Mucosa of descending colon (tissue), 3 donors: ENCODE measurements at regions not wholly inside any gene's neighbourhood (a gene's known extent, or its start where the extent isn't known, plus 50 kb on each side); places are given as distances from the start of the nearest gene placed in this dataset.

Experiments
- ATAC-seq: fragments of 200-7000 bp; cut with Tn5 transposase; one replicate; pipeline ENCODE4 v1.9.1; 2020; ENCODE audit warnings: mild to moderate bottlenecking, moderate library complexity
- DNase-seq, 3 donors: peaks; one replicate each; pipeline ENCODE4 v3.0.0-alpha.2; 2020
- H3K36me3 ChIP-seq: fragments of 200-600 bp; one replicate; pipeline ENCODE4 v1.8.0; 2021; ENCODE audit warnings: low read depth, mild to moderate bottlenecking
- H3K4me1 ChIP-seq: fragments of 200-600 bp; one replicate; pipeline ENCODE4 v1.8.0; 2021; ENCODE audit warnings: low read depth, mild to moderate bottlenecking
- H3K4me3 ChIP-seq: fragments of 200-600 bp; one replicate; pipeline ENCODE4 v1.8.0; 2021; ENCODE audit warnings: mild to moderate bottlenecking
- H3K9me3 ChIP-seq: fragments of 200-600 bp; one replicate; pipeline ENCODE4 v1.8.0; 2021; ENCODE audit warnings: mild to moderate bottlenecking
- intact Hi-C, 2 donors: fragments of 100-400 bp; cut with DNase I in 1 of 2; cut with micrococcal nuclease in 1 of 2; formaldehyde crosslinking; loops; one replicate each; pipeline versions ENCODE4 v1.11.0 to v1.11.1; 2022; cut with DNase I, micrococcal nuclease
- TF ChIP-seq, protein P1 (sequence below): fragments of 200-600 bp; IDR thresholded peaks from one replicate; pipeline ENCODE4 v1.8.0; 2022; ENCODE audit warnings: antibody characterized with exemption, mild to moderate bottlenecking
- donor health status: DM: no; HTN: no; CAD: no; lungs with moderate emphysema.
- donor health status: DM: no; HTN: no; CAD: no.
- donor health status: DM: no; HTN: yes; CAD: no.

DNA sequence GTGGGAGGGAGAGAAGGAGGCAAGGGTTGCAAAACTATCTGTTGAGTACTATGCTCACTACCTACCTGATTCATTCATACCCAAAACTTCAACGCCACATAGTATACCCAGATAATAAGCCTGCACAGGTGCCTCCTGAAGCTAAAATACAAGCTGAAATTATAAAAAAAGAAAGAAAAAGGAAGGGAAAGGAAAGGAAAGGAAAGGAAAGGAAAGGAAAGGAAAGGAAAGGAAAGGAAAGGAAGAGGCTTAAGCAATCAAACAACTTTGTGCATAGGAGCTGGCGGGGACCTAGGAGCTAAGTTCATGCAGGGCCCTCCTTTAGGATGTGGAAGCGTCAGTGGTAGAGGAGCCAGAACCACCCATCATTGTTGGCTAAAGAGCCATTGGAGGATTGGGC is 108.9 kb upstream of the SYNDIG1 start:
- H3K36me3 ChIP-seq: no peaks in the 10 kb centered on the region
- no peak for DNase-seq
- ATAC-seq: no peak
- intact Hi-C loops: no loop called here
- TF ChIP-seq, protein P1, sequence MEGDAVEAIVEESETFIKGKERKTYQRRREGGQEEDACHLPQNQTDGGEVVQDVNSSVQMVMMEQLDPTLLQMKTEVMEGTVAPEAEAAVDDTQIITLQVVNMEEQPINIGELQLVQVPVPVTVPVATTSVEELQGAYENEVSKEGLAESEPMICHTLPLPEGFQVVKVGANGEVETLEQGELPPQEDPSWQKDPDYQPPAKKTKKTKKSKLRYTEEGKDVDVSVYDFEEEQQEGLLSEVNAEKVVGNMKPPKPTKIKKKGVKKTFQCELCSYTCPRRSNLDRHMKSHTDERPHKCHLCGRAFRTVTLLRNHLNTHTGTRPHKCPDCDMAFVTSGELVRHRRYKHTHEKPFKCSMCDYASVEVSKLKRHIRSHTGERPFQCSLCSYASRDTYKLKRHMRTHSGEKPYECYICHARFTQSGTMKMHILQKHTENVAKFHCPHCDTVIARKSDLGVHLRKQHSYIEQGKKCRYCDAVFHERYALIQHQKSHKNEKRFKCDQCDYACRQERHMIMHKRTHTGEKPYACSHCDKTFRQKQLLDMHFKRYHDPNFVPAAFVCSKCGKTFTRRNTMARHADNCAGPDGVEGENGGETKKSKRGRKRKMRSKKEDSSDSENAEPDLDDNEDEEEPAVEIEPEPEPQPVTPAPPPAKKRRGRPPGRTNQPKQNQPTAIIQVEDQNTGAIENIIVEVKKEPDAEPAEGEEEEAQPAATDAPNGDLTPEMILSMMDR: no peak
- H3K4me1 ChIP-seq: no peaks in the 10 kb centered on the region
- no peak overlapping the region for H3K4me3 ChIP-seq
- peaks cover 6% of the 10 kb centered on the region for H3K9me3 ChIP-seq

DNA sequence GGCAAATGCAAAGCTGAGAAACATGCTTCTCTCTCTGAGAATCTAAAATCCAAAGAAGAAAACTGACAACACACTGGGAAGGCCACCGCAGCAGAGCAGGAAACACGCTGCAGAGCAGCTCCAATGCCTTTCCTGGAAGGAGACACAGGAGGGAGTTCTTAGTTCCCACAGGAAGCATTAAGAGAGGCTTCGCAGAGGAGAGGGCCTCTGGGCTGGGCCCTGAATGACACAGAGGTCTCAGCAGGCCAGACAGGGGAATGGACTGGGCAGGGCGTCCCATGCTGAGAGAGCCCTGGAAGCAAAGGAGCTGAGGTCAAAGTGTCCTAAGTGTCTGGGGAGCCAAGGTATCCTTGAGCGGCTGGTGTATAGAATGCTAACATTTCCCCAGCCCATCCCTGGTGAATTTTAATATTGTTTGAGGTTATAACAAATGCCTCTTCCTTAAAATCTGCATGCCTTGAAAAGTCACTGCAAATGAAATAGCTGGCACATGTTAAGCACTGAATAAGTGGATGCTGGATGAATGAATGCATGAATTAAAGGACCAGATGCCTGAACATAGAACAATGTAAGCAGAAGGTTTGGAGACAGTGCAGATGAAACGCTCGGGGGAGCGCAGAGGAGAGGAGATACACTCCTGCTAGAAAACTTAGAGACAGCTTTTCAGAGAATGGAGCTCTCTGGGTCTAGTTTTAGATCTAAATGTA is 110.0 kb upstream of the SYNDIG1 start:
- intact Hi-C loops: no loop called here
- TF ChIP-seq, protein P1: no peak
- no peak for DNase-seq
- no peak for ATAC-seq
- no peak overlapping the region for H3K4me3 ChIP-seq
- H3K36me3 ChIP-seq: no peaks in the 10 kb centered on the region
- no peaks in the 10 kb centered on the region for H3K4me1 ChIP-seq
- H3K9me3 ChIP-seq: peaks cover 6% of the 10 kb centered on the region

DNA sequence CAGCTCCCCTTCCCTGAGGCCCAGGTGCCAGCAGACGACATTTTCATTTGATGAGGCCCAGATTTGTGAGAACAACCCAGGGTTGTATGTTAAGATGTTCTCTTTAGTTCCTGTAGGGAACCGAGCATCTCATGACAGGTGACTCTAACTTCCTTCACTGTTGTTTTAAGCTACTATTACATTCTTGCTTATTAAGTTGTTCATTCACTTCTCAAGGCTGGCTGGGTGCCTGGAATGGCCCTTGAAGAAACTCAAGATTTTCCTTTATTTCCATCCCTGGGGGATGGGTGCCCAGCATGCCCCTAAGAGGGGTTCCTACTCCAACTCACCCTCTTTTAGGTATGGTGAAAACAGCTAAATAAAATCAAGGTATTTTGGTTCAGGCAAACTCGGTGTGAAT is 111.5 kb upstream of the SYNDIG1 start:
- Histone ChIP-seq H3K36me3 (no peaks in the 10 kb centered on the region), H3K9me3 (peaks cover 6% of the 10 kb centered on the region), H3K4me3 (no peak overlapping the region), H3K4me1 (no peaks in the 10 kb centered on the region)
- intact Hi-C loops: no loop called here
- ATAC-seq (no peak), DNase-seq (no peak)
- TF ChIP-seq, protein P1: no peak

DNA sequence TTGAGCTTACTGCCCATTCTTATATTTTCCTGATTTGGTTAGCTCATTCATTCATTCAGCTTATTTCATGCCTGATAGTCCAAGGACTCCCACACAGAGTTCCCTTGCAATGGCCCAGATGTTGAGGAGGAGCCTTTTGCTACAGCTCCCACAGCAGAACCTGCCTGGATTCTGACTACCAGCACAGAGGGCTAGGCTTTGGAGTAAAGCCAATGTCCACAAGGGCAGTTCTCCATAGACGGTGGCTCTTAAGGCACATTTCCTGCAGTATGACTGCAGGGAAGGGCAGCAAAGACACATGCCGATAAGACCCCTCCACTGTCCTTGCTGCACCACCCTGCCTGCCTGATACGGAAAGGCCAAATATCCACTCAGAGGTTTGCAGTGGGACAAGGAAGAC is 112.3 kb upstream of the SYNDIG1 start:
- intact Hi-C loops: no loop called here
- no peaks in the 10 kb centered on the region for H3K4me1 ChIP-seq
- DNase-seq: peak in 1 of 3 donors; percentile 42
- H3K9me3 ChIP-seq: peaks cover 4% of the 10 kb centered on the region
- TF ChIP-seq, protein P1: no peak
- peak; percentile 77 for ATAC-seq
- H3K4me3 ChIP-seq: no peak overlapping the region
- H3K36me3 ChIP-seq: no peaks in the 10 kb centered on the region

DNA sequence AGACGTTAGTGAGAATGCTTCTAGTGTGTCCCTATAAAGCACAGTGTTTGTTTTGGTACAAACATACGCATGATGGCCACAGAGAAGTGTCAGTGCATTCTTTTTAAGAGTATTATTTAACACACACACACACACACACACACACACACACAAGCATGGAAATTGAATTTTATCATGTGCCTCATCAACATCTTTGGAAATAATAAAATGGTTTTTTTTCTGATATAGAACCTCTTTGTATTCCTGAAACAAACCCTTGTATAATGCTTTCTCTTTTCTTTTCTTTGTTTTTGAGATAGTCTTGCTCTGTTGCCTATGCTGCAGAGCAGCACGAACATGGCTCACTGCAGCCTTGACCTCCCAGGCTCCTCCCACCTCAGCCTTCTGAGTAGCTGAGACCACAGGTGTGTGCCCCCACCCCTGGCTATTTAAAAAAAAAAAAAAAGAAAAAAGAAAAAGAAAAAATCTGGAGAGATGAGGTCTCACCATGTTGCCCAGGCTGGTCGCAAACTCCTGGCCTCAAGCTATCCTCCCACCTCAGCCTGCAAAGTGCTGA is 116.2 kb upstream of the SYNDIG1 start:
- intact Hi-C loops: no loop called here
- no peaks in the 10 kb centered on the region for H3K36me3 ChIP-seq
- no peak overlapping the region for H3K4me3 ChIP-seq
- H3K9me3 ChIP-seq: no peaks in the 10 kb centered on the region
- TF ChIP-seq, protein P1: no peak
- no peak for DNase-seq
- no peak for ATAC-seq
- no peaks in the 10 kb centered on the region for H3K4me1 ChIP-seq
